ENCODE measurements at regions not wholly inside any gene's neighbourhood (a gene's known extent, or its start where the extent isn't known, plus 50 kb on each side); places are given as distances from the start of the nearest gene placed in this dataset.

- TF ChIP-seq CTCF (IDR thresholded peaks at IDR 0.05 in 8 of 11, conservative IDR thresholded peaks at IDR 0.05 in 3 of 11) (no peak), POLR2AphosphoS5 (IDR thresholded peaks at IDR 0.05) (no peak)
Observed at GRCh38 chr1:157376681-157377080, 175.6 kb downstream of the FCRL5 start.

Measured in spleen (tissue), 7 donors.